ENCODE measurements at regions not wholly inside any gene's neighbourhood (a gene's known extent, or its start where the extent isn't known, plus 50 kb on each side); places are given as distances from the start of the nearest gene placed in this dataset.
"Not testable (repeated sequence)": the region's sequence is repeated elsewhere in the genome, so short reads cannot be mapped to it uniquely, and the experiment has no call there.

DNA sequence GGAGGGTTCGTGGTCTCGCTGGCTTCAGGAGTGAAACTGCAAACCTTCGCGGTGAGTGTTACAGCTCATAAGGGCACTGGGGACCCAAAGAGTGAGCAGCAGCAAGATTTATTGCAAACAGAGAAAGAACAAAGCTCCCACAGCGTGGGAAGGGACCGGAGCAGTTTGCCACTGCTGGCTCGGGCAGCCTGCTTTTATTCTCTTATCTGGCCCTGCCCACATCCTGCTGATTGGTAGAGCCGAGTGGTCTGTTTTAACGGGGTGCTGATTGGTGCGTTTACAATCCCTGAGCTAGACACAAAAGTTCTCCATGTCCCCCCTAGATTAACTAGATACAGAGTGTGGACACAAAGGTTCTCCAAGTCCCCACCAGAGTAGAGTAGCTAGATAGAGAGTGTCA is 161.3 kb downstream of the ZIC4 start:
- POLR2A ChIA-PET; H3K4me1 ChIP-seq (ENCODE audit: control insufficient read depth in 2 of 2, insufficient read depth in 2 of 2, low read length in 2 of 2); H3K9me3 ChIP-seq (ENCODE audit: control insufficient read depth in 2 of 3, low read length in 3 of 3); H3K36me3 Mint-ChIP-seq; H3K9me3 Mint-ChIP-seq; H3K36me3 ChIP-seq (ENCODE audit: control insufficient read depth in 2 of 3, insufficient read depth in 3 of 3, low read length in 3 of 3); H3K4me3 ChIP-seq (ENCODE audit: low read length); ATAC-seq; H3K4me1 Mint-ChIP-seq; H3K4me3 Mint-ChIP-seq; intact Hi-C loops (cut with micrococcal nuclease); DNase-seq; H3K27ac Mint-ChIP-seq; H3K27ac ChIP-seq (ENCODE audit: low read depth, low read length); CTCF ChIA-PET; H3K27me3 Mint-ChIP-seq; H3K27me3 ChIP-seq (ENCODE audit: control insufficient read depth in 2 of 2, insufficient read depth in 2 of 2, low read length in 2 of 2): not testable (repeated sequence)

- H3K36me3 Mint-ChIP-seq: no peaks in the 10 kb centered on the region
- no peaks in the 10 kb centered on the region for H3K27me3 Mint-ChIP-seq
- H3K9me3 Mint-ChIP-seq: peaks cover 0 to 6% (median 0%) of the 10 kb centered on the region in 11 donors
- intact Hi-C loops (cut with micrococcal nuclease): no loop called here
- no peak for DNase-seq
- Histone ChIP-seq H3K27ac (ENCODE audit: low read depth, low read length) (no peak overlapping the region), H3K27me3 (ENCODE audit: control insufficient read depth in 2 of 2, insufficient read depth in 2 of 2, low read length in 2 of 2) (no peaks in the 10 kb centered on the region), H3K9me3 (ENCODE audit: control insufficient read depth in 2 of 3, low read length in 3 of 3) (no peaks in the 10 kb centered on the region), H3K4me3 (ENCODE audit: low read length) (no peak overlapping the region), H3K36me3 (ENCODE audit: control insufficient read depth in 2 of 3, insufficient read depth in 3 of 3, low read length in 3 of 3) (no peaks in the 10 kb centered on the region), H3K4me1 (ENCODE audit: control insufficient read depth in 2 of 2, insufficient read depth in 2 of 2, low read length in 2 of 2) (no peaks in the 10 kb centered on the region)
- POLR2A ChIA-PET: no interaction called here
- no peak for ATAC-seq
- H3K4me3 Mint-ChIP-seq: no peak overlapping the region
- CTCF ChIA-PET: no interaction called here
- H3K4me1 Mint-ChIP-seq: no peaks in the 10 kb centered on the region
- no peak overlapping the region for H3K27ac Mint-ChIP-seq
Measured at GRCh38 chr3:147244397-147244796, 161.9 kb downstream of the ZIC4 start.

- no peaks in the 10 kb centered on the region for H3K27me3 Mint-ChIP-seq
- ATAC-seq (no peak), DNase-seq (no peak)
- H3K36me3 ChIP-seq (ENCODE audit: control insufficient read depth in 2 of 3, insufficient read depth in 3 of 3, low read length in 3 of 3): no peaks in the 10 kb centered on the region
- POLR2A ChIA-PET: no interaction called here
- no peak overlapping the region for H3K4me3 ChIP-seq (ENCODE audit: low read length)
- no peaks in the 10 kb centered on the region for H3K36me3 Mint-ChIP-seq
- H3K4me3 Mint-ChIP-seq: no peak overlapping the region
- no peaks in the 10 kb centered on the region for H3K4me1 Mint-ChIP-seq
- H3K27me3 ChIP-seq (ENCODE audit: control insufficient read depth in 2 of 2, insufficient read depth in 2 of 2, low read length in 2 of 2): no peaks in the 10 kb centered on the region
- H3K9me3 ChIP-seq (ENCODE audit: control insufficient read depth in 2 of 3, low read length in 3 of 3): no peaks in the 10 kb centered on the region
- H3K27ac Mint-ChIP-seq: no peak overlapping the region
- intact Hi-C loops (cut with micrococcal nuclease): no loop called here
- no peaks in the 10 kb centered on the region for H3K4me1 ChIP-seq (ENCODE audit: control insufficient read depth in 2 of 2, insufficient read depth in 2 of 2, low read length in 2 of 2)
- H3K9me3 Mint-ChIP-seq: peaks cover 0 to 11% (median 2%) of the 10 kb centered on the region in 11 donors
- no peak overlapping the region for H3K27ac ChIP-seq (ENCODE audit: low read depth, low read length)
- CTCF ChIA-PET: no interaction called here
Measured at GRCh38 chr3:147240581-147240980, 165.8 kb downstream of the ZIC4 start.

- CTCF ChIA-PET: no interaction called here
- POLR2A ChIA-PET: no interaction called here
- ATAC-seq (no peak), DNase-seq (no peak)
- Mint-ChIP-seq H3K4me1 (no peaks in the 10 kb centered on the region), H3K9me3 (peaks cover 0 to 22% (median 2%) of the 10 kb centered on the region in 11 donors), H3K27me3 (no peaks in the 10 kb centered on the region), H3K36me3 (no peaks in the 10 kb centered on the region), H3K4me3 (no peak overlapping the region), H3K27ac (no peak overlapping the region)
- intact Hi-C loops (cut with micrococcal nuclease): no loop called here
- Histone ChIP-seq H3K4me1 (ENCODE audit: control insufficient read depth in 2 of 2, insufficient read depth in 2 of 2, low read length in 2 of 2) (no peaks in the 10 kb centered on the region), H3K27ac (ENCODE audit: low read depth, low read length) (no peak overlapping the region), H3K4me3 (ENCODE audit: low read length) (no peak overlapping the region), H3K27me3 (ENCODE audit: control insufficient read depth in 2 of 2, insufficient read depth in 2 of 2, low read length in 2 of 2) (no peaks in the 10 kb centered on the region), H3K36me3 (ENCODE audit: control insufficient read depth in 2 of 3, insufficient read depth in 3 of 3, low read length in 3 of 3) (no peaks in the 10 kb centered on the region), H3K9me3 (ENCODE audit: control insufficient read depth in 2 of 3, low read length in 3 of 3) (no peaks in the 10 kb centered on the region)
Measured at GRCh38 chr3:147237991-147238390, 168.4 kb downstream of the ZIC4 start.

GRCh38 chr3:147231980-147232379 is 174.4 kb downstream of the ZIC4 start:
- CTCF ChIA-PET; DNase-seq; H3K4me3 ChIP-seq (ENCODE audit: low read length); H3K36me3 Mint-ChIP-seq; ATAC-seq; H3K27me3 Mint-ChIP-seq; H3K36me3 ChIP-seq (ENCODE audit: control insufficient read depth in 2 of 3, insufficient read depth in 3 of 3, low read length in 3 of 3); H3K27me3 ChIP-seq (ENCODE audit: control insufficient read depth in 2 of 2, insufficient read depth in 2 of 2, low read length in 2 of 2); POLR2A ChIA-PET; H3K9me3 ChIP-seq (ENCODE audit: control insufficient read depth in 2 of 3, low read length in 3 of 3); H3K4me1 Mint-ChIP-seq; intact Hi-C loops (cut with micrococcal nuclease); H3K27ac Mint-ChIP-seq; H3K4me1 ChIP-seq (ENCODE audit: control insufficient read depth in 2 of 2, insufficient read depth in 2 of 2, low read length in 2 of 2); H3K27ac ChIP-seq (ENCODE audit: low read depth, low read length); H3K4me3 Mint-ChIP-seq: not testable (repeated sequence)
- peaks cover 0 to 18% (median 7%) of the 10 kb centered on the region in 11 donors for H3K9me3 Mint-ChIP-seq

GRCh38 chr3:147231111-147231510 is 175.2 kb downstream of the ZIC4 start:
- Mint-ChIP-seq H3K36me3 (no peaks in the 10 kb centered on the region), H3K4me1 (no peaks in the 10 kb centered on the region), H3K4me3 (no peak overlapping the region), H3K9me3 (peaks cover 0 to 16% (median 4%) of the 10 kb centered on the region in 11 donors), H3K27ac (no peak overlapping the region), H3K27me3 (no peaks in the 10 kb centered on the region)
- H3K4me3 ChIP-seq (ENCODE audit: low read length): no peak overlapping the region
- no peaks in the 10 kb centered on the region for H3K9me3 ChIP-seq (ENCODE audit: control insufficient read depth in 2 of 3, low read length in 3 of 3)
- intact Hi-C loops (cut with micrococcal nuclease): no loop called here
- no peaks in the 10 kb centered on the region for H3K4me1 ChIP-seq (ENCODE audit: control insufficient read depth in 2 of 2, insufficient read depth in 2 of 2, low read length in 2 of 2)
- CTCF ChIA-PET: no interaction called here
- POLR2A ChIA-PET: no interaction called here
- H3K27ac ChIP-seq (ENCODE audit: low read depth, low read length): no peak overlapping the region
- H3K36me3 ChIP-seq (ENCODE audit: control insufficient read depth in 2 of 3, insufficient read depth in 3 of 3, low read length in 3 of 3): no peaks in the 10 kb centered on the region
- ATAC-seq (no peak), DNase-seq (no peak)
- no peaks in the 10 kb centered on the region for H3K27me3 ChIP-seq (ENCODE audit: control insufficient read depth in 2 of 2, insufficient read depth in 2 of 2, low read length in 2 of 2)

DNA sequence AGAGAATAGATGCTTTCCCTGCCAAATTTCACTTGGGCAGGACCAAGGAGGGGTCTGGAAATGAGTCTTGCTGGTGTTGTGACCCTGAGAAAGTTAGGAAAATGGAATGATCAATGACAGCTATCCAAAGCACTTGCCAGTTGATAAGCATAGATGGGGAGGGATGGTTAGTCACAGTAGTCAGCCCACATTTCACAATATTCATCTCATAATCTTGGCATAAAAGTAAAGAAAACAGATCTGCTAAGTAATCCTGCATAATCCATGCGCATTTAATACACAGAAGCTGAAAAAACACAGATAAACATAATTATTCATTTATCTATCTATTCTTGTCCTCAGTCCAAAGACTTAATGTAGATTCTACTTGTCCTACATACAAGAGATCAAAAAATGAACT is 184.1 kb downstream of the ZIC4 start:
- Mint-ChIP-seq H3K36me3 (no peaks in the 10 kb centered on the region), H3K4me1 (no peaks in the 10 kb centered on the region), H3K27ac (no peak overlapping the region), H3K27me3 (no peaks in the 10 kb centered on the region), H3K9me3 (peaks cover 0 to 5% (median 0%) of the 10 kb centered on the region in 11 donors), H3K4me3 (no peak overlapping the region)
- no peak for ATAC-seq
- Histone ChIP-seq H3K4me3 (ENCODE audit: low read length) (no peak overlapping the region), H3K36me3 (ENCODE audit: control insufficient read depth in 2 of 3, insufficient read depth in 3 of 3, low read length in 3 of 3) (no peaks in the 10 kb centered on the region), H3K9me3 (ENCODE audit: control insufficient read depth in 2 of 3, low read length in 3 of 3) (no peaks in the 10 kb centered on the region), H3K4me1 (ENCODE audit: control insufficient read depth in 2 of 2, insufficient read depth in 2 of 2, low read length in 2 of 2) (no peaks in the 10 kb centered on the region), H3K27me3 (ENCODE audit: control insufficient read depth in 2 of 2, insufficient read depth in 2 of 2, low read length in 2 of 2) (no peaks in the 10 kb centered on the region), H3K27ac (ENCODE audit: low read depth, low read length) (no peak overlapping the region)
- DNase-seq: no peak
- POLR2A ChIA-PET: no interaction called here
- CTCF ChIA-PET: no interaction called here
- intact Hi-C loops (cut with micrococcal nuclease): no loop called here
